ENCODE measurements at regions not wholly inside any gene's neighbourhood (a gene's known extent, or its start where the extent isn't known, plus 50 kb on each side); places are given as distances from the start of the nearest gene placed in this dataset.
A peak's percentile ranks its signal among the peaks of the same experiment; 100 is the strongest.
"Not testable (repeated sequence)": the region's sequence is repeated elsewhere in the genome, so short reads cannot be mapped to it uniquely, and the experiment has no call there.

DNA sequence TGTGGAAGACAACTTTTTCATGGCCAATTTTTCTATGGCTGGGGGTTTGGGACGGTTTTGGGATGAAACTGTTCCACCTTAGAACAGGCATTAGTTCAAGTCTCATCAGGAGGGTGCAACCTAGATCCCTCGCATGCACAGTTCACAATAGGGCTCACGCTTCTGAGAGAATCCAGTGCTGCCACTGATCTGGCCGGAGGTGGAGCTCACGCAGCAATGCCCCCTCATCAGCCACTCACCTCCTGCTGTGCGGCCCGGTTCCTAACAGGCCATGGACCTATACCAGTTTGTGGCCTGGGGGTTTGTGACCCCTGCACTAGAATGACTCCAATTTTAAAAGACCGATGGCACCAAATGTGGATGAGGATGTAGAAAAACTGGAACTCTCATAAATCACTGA is 127.2 kb upstream of the IER5L start:
- Mint-ChIP-seq H3K27me3 (ENCODE audit: low read depth in 3 of 3) (peaks cover 2 to 3% (median 2%) of the 10 kb centered on the region in 3 donors), H3K27ac (no peak overlapping the region), H3K36me3 (peaks cover 0 to 4% (median 0%) of the 10 kb centered on the region in 3 donors), H3K4me3 (no peak overlapping the region), H3K4me1 (no peaks in the 10 kb centered on the region), H3K9me3 (peaks cover 0 to 4% (median 0%) of the 10 kb centered on the region in 6 donors)
- DNase-seq = no peak

- Mint-ChIP-seq H3K27me3 (ENCODE audit: low read depth in 3 of 3) (peaks cover 2 to 6% (median 2%) of the 10 kb centered on the region in 3 donors), H3K9me3 (peaks cover 0 to 6% (median 1%) of the 10 kb centered on the region in 6 donors), H3K36me3 (peaks cover 0 to 4% (median 0%) of the 10 kb centered on the region in 3 donors)
Observed at GRCh38 chr9:129301941-129302340, 123.9 kb upstream of the IER5L start.

DNA sequence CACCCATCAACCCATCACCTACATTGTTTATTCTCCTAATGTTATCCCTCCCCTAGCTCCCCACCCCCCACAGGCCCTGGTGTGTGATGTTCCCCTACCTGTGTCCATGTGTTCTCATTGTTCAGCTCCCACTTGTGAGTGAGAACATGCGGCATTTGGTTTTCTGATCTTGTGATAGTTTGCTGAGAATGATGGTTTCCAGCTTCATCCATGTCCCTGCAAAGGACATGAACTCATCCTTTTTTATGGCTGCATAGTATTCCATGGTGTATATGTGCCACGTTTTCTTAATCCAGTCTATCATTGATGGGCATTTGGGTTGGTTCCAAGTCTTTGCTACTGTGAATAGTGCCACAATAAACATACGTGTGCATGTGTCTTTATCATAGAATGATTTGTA is 118.1 kb upstream of the IER5L start:
- H3K4me1 Mint-ChIP-seq, DNase-seq, H3K4me3 Mint-ChIP-seq: not testable (repeated sequence)

More at GRCh38 chr9:129301941-129302340, 123.9 kb upstream of the IER5L start:
- no peak overlapping the region for H3K27ac Mint-ChIP-seq
- H3K4me1 Mint-ChIP-seq = no peaks in the 10 kb centered on the region
- DNase-seq = no peak
- H3K4me3 Mint-ChIP-seq = no peak overlapping the region

GRCh38 chr9:129291041-129291501 is 113.0 kb upstream of the IER5L start:
- no peak for DNase-seq
- Mint-ChIP-seq H3K4me1 (no peaks in the 10 kb centered on the region), H3K36me3 (no peaks in the 10 kb centered on the region), H3K9me3 (peaks cover 0 to 3% (median 0%) of the 10 kb centered on the region in 6 donors), H3K27me3 (ENCODE audit: low read depth in 3 of 3) (peaks cover 1 to 3% (median 2%) of the 10 kb centered on the region in 3 donors), H3K27ac (no peak overlapping the region), H3K4me3 (no peak overlapping the region)

More for the DNA sequence above, 118.1 kb upstream of the IER5L start:
- not testable (repeated sequence) for H3K27ac Mint-ChIP-seq; H3K27me3 Mint-ChIP-seq (ENCODE audit: low read depth in 3 of 3); H3K36me3 Mint-ChIP-seq
- H3K9me3 Mint-ChIP-seq = peaks cover 0 to 10% (median 1%) of the 10 kb centered on the region in 6 donors

DNA sequence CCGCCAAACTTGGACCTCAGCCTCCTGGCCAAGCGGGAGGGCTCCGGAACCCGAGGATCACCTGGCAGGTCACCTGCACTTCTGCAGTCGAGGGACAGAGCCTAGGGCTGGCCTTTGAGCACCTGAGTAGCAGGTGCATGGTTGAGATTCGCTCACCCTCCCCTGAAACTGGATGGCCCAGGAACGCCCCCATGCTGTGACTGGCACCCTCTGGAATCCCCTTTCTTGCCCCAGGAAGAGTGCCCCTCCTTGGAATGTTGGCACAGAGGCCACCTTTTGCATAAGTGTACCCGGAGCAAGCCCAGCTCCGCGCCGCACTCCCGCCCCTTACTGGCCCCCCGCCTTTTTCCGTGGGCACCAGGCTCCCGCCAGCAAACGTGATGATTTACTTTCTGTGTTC is 112.5 kb upstream of the IER5L start:
- H3K27me3 Mint-ChIP-seq (ENCODE audit: low read depth in 3 of 3) = peaks cover 1 to 2% (median 2%) of the 10 kb centered on the region in 3 donors
- H3K4me1 Mint-ChIP-seq = no peaks in the 10 kb centered on the region
- H3K4me3 Mint-ChIP-seq = no peak overlapping the region
- no peak for DNase-seq
- peaks cover 0 to 1% (median 0%) of the 10 kb centered on the region in 6 donors for H3K9me3 Mint-ChIP-seq
- H3K27ac Mint-ChIP-seq = no peak overlapping the region
- H3K36me3 Mint-ChIP-seq = no peaks in the 10 kb centered on the region

- H3K27ac Mint-ChIP-seq = no peak overlapping the region
- H3K27me3 Mint-ChIP-seq (ENCODE audit: low read depth in 3 of 3) = peaks cover 0 to 2% (median 1%) of the 10 kb centered on the region in 3 donors
- no peaks in the 10 kb centered on the region for H3K4me1 Mint-ChIP-seq
- no peak for DNase-seq
- H3K4me3 Mint-ChIP-seq = no peak overlapping the region
- H3K36me3 Mint-ChIP-seq = no peaks in the 10 kb centered on the region
- no peaks in the 10 kb centered on the region for H3K9me3 Mint-ChIP-seq
Observed at GRCh38 chr9:129289883-129290282, 111.8 kb upstream of the IER5L start.

DNA sequence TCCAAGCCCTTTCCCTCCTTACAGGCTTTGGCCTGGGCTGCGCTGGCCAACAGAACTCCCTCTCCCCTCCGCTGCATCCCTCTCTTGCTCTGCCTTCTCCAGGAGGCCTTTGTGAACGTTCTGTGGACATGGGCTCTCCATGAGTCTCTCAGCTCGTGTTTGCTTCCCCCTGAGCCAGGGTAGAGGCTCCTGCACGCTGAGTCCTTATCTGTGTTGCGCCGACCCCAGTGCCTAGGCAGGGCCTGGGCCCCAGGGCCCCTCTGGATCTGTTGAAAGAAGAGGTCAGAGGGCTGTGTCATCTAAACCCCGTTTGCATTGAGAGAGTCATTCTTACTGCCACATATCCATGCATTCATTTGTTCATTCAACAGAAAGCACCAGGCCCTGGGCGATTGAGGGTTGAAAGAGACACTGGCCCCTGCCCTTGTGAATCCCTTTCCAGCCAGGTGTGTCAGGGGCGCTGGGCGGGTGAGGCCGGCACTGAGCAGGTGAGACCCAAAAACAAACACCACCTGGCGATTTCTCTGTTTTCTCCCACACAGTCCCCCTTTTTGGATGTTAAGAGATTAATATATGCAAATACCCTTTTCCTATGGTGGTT is 111.2 kb upstream of the IER5L start:
- DNase-seq = no peak

GRCh38 chr9:129287619-129288305 is 109.7 kb upstream of the IER5L start:
- Mint-ChIP-seq H3K27ac (no peak overlapping the region), H3K36me3 (no peaks in the 10 kb centered on the region), H3K4me3 (no peak overlapping the region), H3K27me3 (ENCODE audit: low read depth in 3 of 3) (peaks cover 1 to 2% (median 1%) of the 10 kb centered on the region in 3 donors), H3K9me3 (no peaks in the 10 kb centered on the region), H3K4me1 (no peaks in the 10 kb centered on the region)
- no peak for DNase-seq

More for the DNA sequence above, 111.2 kb upstream of the IER5L start:
- H3K4me1 Mint-ChIP-seq = no peaks in the 10 kb centered on the region
- H3K27me3 Mint-ChIP-seq (ENCODE audit: low read depth in 3 of 3) = peaks cover 0 to 2% (median 1%) of the 10 kb centered on the region in 3 donors
- H3K9me3 Mint-ChIP-seq = no peaks in the 10 kb centered on the region
- H3K27ac Mint-ChIP-seq = no peak overlapping the region
- H3K36me3 Mint-ChIP-seq = no peaks in the 10 kb centered on the region
- no peak overlapping the region for H3K4me3 Mint-ChIP-seq

GRCh38 chr9:129285979-129286772 is 108.1 kb upstream of the IER5L start:
- no peaks in the 10 kb centered on the region for H3K9me3 Mint-ChIP-seq
- no peaks in the 10 kb centered on the region for H3K36me3 Mint-ChIP-seq
- peak overlapping the region in 1 of 6 donors; percentile 46 for H3K27ac Mint-ChIP-seq
- H3K4me1 Mint-ChIP-seq = no peaks in the 10 kb centered on the region
- no peak overlapping the region for H3K4me3 Mint-ChIP-seq
- H3K27me3 Mint-ChIP-seq (ENCODE audit: low read depth in 3 of 3) = peaks cover 0 to 2% (median 1%) of the 10 kb centered on the region in 3 donors
- no peak for DNase-seq

GRCh38 chr9:129285382-129285781 is 107.3 kb upstream of the IER5L start:
- Mint-ChIP-seq H3K4me3 (no peak overlapping the region), H3K27ac (peak overlapping the region in 1 of 6 donors; percentile 46), H3K36me3 (no peaks in the 10 kb centered on the region), H3K9me3 (no peaks in the 10 kb centered on the region), H3K4me1 (no peaks in the 10 kb centered on the region), H3K27me3 (ENCODE audit: low read depth in 3 of 3) (peaks cover 0 to 1% (median 0%) of the 10 kb centered on the region in 3 donors)
- DNase-seq = no peak

- no peaks in the 10 kb centered on the region for H3K4me1 Mint-ChIP-seq
- no peak overlapping the region for H3K27ac Mint-ChIP-seq
- H3K36me3 Mint-ChIP-seq = no peaks in the 10 kb centered on the region
- DNase-seq = no peak
- H3K9me3 Mint-ChIP-seq = no peaks in the 10 kb centered on the region
- H3K4me3 Mint-ChIP-seq = no peak overlapping the region
- peaks cover 0 to 1% (median 0%) of the 10 kb centered on the region in 3 donors for H3K27me3 Mint-ChIP-seq (ENCODE audit: low read depth in 3 of 3)
Observed at GRCh38 chr9:129284607-129285291, 106.7 kb upstream of the IER5L start.

GRCh38 chr9:129283705-129284606 is 105.9 kb upstream of the IER5L start:
- Mint-ChIP-seq H3K4me1 (no peaks in the 10 kb centered on the region), H3K36me3 (no peaks in the 10 kb centered on the region), H3K9me3 (no peaks in the 10 kb centered on the region), H3K27me3 (ENCODE audit: low read depth in 3 of 3) (peaks cover 0 to 1% (median 0%) of the 10 kb centered on the region in 3 donors), H3K4me3 (no peak overlapping the region), H3K27ac (no peak overlapping the region)
- no peak for DNase-seq

GRCh38 chr9:129283291-129283691 is 105.2 kb upstream of the IER5L start:
- no peaks in the 10 kb centered on the region for H3K4me1 Mint-ChIP-seq
- no peak overlapping the region for H3K27ac Mint-ChIP-seq
- no peaks in the 10 kb centered on the region for H3K36me3 Mint-ChIP-seq
- H3K4me3 Mint-ChIP-seq = no peak overlapping the region
- DNase-seq = no peak
- H3K9me3 Mint-ChIP-seq = no peaks in the 10 kb centered on the region
- H3K27me3 Mint-ChIP-seq (ENCODE audit: low read depth in 3 of 3) = peaks cover under 1 to 2% (median 1%) of the 10 kb centered on the region in 3 donors
